ENCODE measurements at regions not wholly inside any gene's neighbourhood (a gene's known extent, or its start where the extent isn't known, plus 50 kb on each side); places are given as distances from the start of the nearest gene placed in this dataset.

GRCh38 chr9:81861644-81862043 is 66.6 kb upstream of the SPATA31D4 start:
- Mint-ChIP-seq H3K4me3 (no peak overlapping the region), H3K4me1 (no peaks in the 10 kb centered on the region), H3K27me3 (ENCODE audit: low read depth) (peaks cover 7% of the 10 kb centered on the region), H3K9me3 (no peaks in the 10 kb centered on the region), H3K27ac (no peak overlapping the region), H3K36me3 (ENCODE audit: low read depth) (no peaks in the 10 kb centered on the region)
- no peak for TF ChIP-seq CTCF (IDR thresholded peaks at IDR 0.05; ENCODE audit: unreplicated experiment in 3 of 3)

GRCh38 chr9:81868145-81868544 is 60.1 kb upstream of the SPATA31D4 start:
- Mint-ChIP-seq H3K27ac (no peak overlapping the region), H3K36me3 (ENCODE audit: low read depth) (no peaks in the 10 kb centered on the region), H3K9me3 (no peaks in the 10 kb centered on the region), H3K4me1 (no peaks in the 10 kb centered on the region), H3K4me3 (no peak overlapping the region), H3K27me3 (ENCODE audit: low read depth) (no peaks in the 10 kb centered on the region)
- no peak for TF ChIP-seq CTCF (IDR thresholded peaks at IDR 0.05; ENCODE audit: unreplicated experiment in 3 of 3)

DNA sequence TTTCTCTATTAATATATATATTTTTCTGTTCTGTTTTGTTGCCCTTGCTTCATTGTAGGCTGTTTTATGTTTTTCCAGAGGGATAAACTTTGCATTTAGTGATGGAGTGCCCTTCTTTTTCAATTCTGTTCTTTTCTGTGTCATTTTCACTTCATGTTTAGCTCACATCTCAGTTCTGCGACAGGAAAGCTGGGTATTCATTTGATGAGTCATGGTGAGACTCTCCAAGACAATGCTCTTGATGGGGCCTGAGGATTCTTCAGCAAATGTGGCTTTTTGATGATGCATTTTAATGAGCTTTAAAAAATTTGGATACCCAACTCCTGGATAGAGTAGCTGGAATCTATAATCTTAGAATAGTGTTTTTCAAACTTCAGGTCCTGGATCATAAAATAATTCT is 56.5 kb upstream of the SPATA31D4 start:
- Mint-ChIP-seq H3K9me3 (no peaks in the 10 kb centered on the region), H3K4me1 (peaks cover 11% of the 10 kb centered on the region), H3K27ac (no peak overlapping the region), H3K4me3 (no peak overlapping the region), H3K27me3 (ENCODE audit: low read depth) (no peaks in the 10 kb centered on the region), H3K36me3 (ENCODE audit: low read depth) (no peaks in the 10 kb centered on the region)
- no peak for TF ChIP-seq CTCF (IDR thresholded peaks at IDR 0.05; ENCODE audit: unreplicated experiment in 3 of 3)

- H3K27me3 Mint-ChIP-seq (ENCODE audit: low read depth), result no peaks in the 10 kb centered on the region
- no peak for TF ChIP-seq CTCF (IDR thresholded peaks at IDR 0.05; ENCODE audit: unreplicated experiment in 3 of 3)
- peak overlapping the region; percentile 75 to 88 (median 88) for H3K27ac Mint-ChIP-seq
- no peaks in the 10 kb centered on the region for H3K9me3 Mint-ChIP-seq
- peaks cover 11% of the 10 kb centered on the region for H3K4me1 Mint-ChIP-seq
- no peaks in the 10 kb centered on the region for H3K36me3 Mint-ChIP-seq (ENCODE audit: low read depth)
- no peak overlapping the region for H3K4me3 Mint-ChIP-seq
Observed at GRCh38 chr9:81874250-81874649, 54.0 kb upstream of the SPATA31D4 start.

GRCh38 chr9:81874931-81875330 is 53.3 kb upstream of the SPATA31D4 start:
- H3K27me3 Mint-ChIP-seq (ENCODE audit: low read depth), result no peaks in the 10 kb centered on the region
- no peaks in the 10 kb centered on the region for H3K36me3 Mint-ChIP-seq (ENCODE audit: low read depth)
- peak overlapping the region in 2 of 3 experiments; percentile 0 to 1 for H3K4me3 Mint-ChIP-seq
- H3K9me3 Mint-ChIP-seq, result no peaks in the 10 kb centered on the region
- peak overlapping the region; percentile 75 to 88 (median 88) for H3K27ac Mint-ChIP-seq
- H3K4me1 Mint-ChIP-seq, result peaks cover 11% of the 10 kb centered on the region
- TF ChIP-seq CTCF (IDR thresholded peaks at IDR 0.05; ENCODE audit: unreplicated experiment in 3 of 3), result no peak

GRCh38 chr9:81877047-81877446 is 51.2 kb upstream of the SPATA31D4 start:
- H3K36me3 Mint-ChIP-seq (ENCODE audit: low read depth), result no peaks in the 10 kb centered on the region
- no peaks in the 10 kb centered on the region for H3K9me3 Mint-ChIP-seq
- peaks cover 11% of the 10 kb centered on the region for H3K4me1 Mint-ChIP-seq
- H3K27me3 Mint-ChIP-seq (ENCODE audit: low read depth), result no peaks in the 10 kb centered on the region
- no peak overlapping the region for H3K4me3 Mint-ChIP-seq
- TF ChIP-seq CTCF (IDR thresholded peaks at IDR 0.05; ENCODE audit: unreplicated experiment in 3 of 3), result no peak
- H3K27ac Mint-ChIP-seq, result peak overlapping the region in 1 of 3 experiments; percentile 41
